ENCODE measurements at regions not wholly inside any gene's neighbourhood (a gene's known extent, or its start where the extent isn't known, plus 50 kb on each side); places are given as distances from the start of the nearest gene placed in this dataset.
"Not testable (repeated sequence)": the region's sequence is repeated elsewhere in the genome, so short reads cannot be mapped to it uniquely, and the experiment has no call there.

DNA sequence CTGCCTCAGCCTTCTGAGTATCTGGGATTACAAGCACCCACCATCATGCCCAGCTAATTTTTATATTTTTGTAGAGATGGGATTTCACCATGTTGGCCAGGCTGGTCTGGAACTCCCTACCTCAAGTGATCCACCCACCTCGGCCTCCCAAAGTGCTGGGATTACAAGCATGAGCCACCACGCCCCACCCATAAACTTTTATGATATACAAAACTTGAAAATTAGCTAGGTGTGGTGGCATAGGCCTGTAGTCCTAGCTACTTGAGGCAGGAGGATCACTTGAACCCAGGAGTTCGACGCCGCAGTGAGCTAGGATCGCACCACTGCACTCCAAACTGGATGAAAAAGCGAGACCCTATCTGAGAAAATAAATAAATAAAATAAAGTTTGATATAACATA lies 149.5 kb upstream of the ATF7IP start:
- ATAC-seq, H3K4me3 Mint-ChIP-seq, H3K27me3 Mint-ChIP-seq, H3K36me3 Mint-ChIP-seq, H3K9me3 Mint-ChIP-seq: not testable (repeated sequence)
- Mint-ChIP-seq H3K4me1 (peaks cover 19% of the 10 kb centered on the region), H3K27ac (peak overlapping the region; percentile 88)

GRCh38 chr12:14216405-14217294 lies 148.8 kb upstream of the ATF7IP start:
- Mint-ChIP-seq H3K9me3 (peaks cover 9% of the 10 kb centered on the region), H3K4me3 (peak overlapping the region; percentile 75), H3K4me1 (peaks cover 26% of the 10 kb centered on the region), H3K27me3 (no peaks in the 10 kb centered on the region), H3K27ac (peak overlapping the region; percentile 88), H3K36me3 (peaks cover 11% of the 10 kb centered on the region)
- peak; percentile 66 for ATAC-seq

- ATAC-seq: no peak
- H3K4me3 Mint-ChIP-seq: no peak overlapping the region
These were observed 146.3 kb upstream of the ATF7IP start for GRCh38 chr12:14219156-14219555.

GRCh38 chr12:14219670-14220069 lies 145.8 kb upstream of the ATF7IP start:
- H3K4me1 Mint-ChIP-seq: peaks cover 27% of the 10 kb centered on the region
- not testable (repeated sequence) for H3K27ac Mint-ChIP-seq, H3K27me3 Mint-ChIP-seq, H3K9me3 Mint-ChIP-seq, H3K4me3 Mint-ChIP-seq, ATAC-seq
- H3K36me3 Mint-ChIP-seq: peaks cover 12% of the 10 kb centered on the region

More at GRCh38 chr12:14219156-14219555, 146.3 kb upstream of the ATF7IP start:
- peak overlapping the region; percentile 7 for H3K27ac Mint-ChIP-seq
- peaks cover 12% of the 10 kb centered on the region for H3K36me3 Mint-ChIP-seq
- peaks cover 27% of the 10 kb centered on the region for H3K4me1 Mint-ChIP-seq
- H3K27me3 Mint-ChIP-seq: no peaks in the 10 kb centered on the region
- H3K9me3 Mint-ChIP-seq: peaks cover 9% of the 10 kb centered on the region

DNA sequence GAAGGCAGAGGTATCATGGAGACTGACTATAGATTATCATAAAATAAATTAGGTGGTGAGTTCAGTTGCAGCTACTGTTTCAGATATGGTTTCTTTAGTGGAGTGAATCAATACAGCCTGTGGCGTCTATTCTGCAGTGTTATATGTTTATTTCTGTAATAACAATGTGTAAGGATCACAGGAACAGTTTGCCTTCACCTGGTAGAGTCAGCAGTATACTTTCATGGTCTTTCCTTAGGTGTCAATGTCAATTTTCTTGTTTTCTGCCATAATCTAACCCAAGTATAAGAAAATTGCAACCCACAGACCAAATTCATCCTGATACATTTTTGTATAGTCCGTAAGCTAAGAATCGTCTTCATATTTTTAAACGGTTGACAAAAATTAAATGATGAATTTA lies 140.4 kb upstream of the ATF7IP start:
- no peak overlapping the region for H3K27ac Mint-ChIP-seq
- no peak for ATAC-seq
- no peaks in the 10 kb centered on the region for H3K27me3 Mint-ChIP-seq
- H3K4me3 Mint-ChIP-seq: no peak overlapping the region
- peaks cover 12% of the 10 kb centered on the region for H3K9me3 Mint-ChIP-seq
- peaks cover 17% of the 10 kb centered on the region for H3K4me1 Mint-ChIP-seq
- H3K36me3 Mint-ChIP-seq: peaks cover 14% of the 10 kb centered on the region

DNA sequence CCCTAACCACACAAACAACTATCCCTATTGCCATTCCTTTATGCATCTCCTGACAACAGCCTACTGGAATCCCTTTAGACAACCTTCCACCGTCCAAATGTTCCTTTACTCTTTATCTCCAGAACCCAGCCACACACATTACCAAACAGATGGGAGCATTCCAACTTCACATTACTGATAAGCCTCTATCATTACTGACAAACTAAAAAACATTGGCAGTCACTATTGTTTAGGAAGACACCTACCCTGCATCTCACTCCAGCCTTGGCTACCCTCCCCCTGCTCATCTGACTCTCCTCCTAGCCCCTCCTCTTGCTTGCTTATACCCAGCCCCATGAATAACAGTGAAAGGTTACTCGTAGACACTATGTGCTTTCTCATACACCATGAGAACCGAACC lies 130.3 kb upstream of the ATF7IP start:
- peaks cover 20% of the 10 kb centered on the region for H3K4me1 Mint-ChIP-seq
- H3K27ac Mint-ChIP-seq, ATAC-seq, H3K4me3 Mint-ChIP-seq, H3K27me3 Mint-ChIP-seq: not testable (repeated sequence)
- H3K36me3 Mint-ChIP-seq: peaks cover 23% of the 10 kb centered on the region
- H3K9me3 Mint-ChIP-seq: peaks cover 11% of the 10 kb centered on the region

DNA sequence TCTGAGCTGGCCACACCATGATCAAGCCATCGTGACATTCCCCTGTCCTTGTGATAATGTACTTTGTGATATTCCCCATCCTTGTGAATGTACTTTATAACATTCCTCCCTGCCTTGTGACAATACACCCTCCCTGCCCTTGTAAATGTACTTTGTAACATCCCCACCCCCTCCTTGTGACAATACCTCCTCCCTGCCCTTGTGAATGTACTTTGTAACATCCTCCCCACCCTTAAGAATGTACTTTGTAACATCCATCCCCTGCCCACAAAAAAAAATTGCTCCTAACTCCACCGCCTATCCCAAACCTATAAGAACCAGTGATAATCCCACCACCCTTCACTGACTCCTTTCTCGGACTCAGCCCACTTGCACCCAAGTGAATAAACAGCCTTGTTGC lies 128.8 kb upstream of the ATF7IP start:
- H3K27me3 Mint-ChIP-seq, H3K9me3 Mint-ChIP-seq, H3K36me3 Mint-ChIP-seq, ATAC-seq, H3K27ac Mint-ChIP-seq, H3K4me3 Mint-ChIP-seq: not testable (repeated sequence)
- H3K4me1 Mint-ChIP-seq: peaks cover 29% of the 10 kb centered on the region

DNA sequence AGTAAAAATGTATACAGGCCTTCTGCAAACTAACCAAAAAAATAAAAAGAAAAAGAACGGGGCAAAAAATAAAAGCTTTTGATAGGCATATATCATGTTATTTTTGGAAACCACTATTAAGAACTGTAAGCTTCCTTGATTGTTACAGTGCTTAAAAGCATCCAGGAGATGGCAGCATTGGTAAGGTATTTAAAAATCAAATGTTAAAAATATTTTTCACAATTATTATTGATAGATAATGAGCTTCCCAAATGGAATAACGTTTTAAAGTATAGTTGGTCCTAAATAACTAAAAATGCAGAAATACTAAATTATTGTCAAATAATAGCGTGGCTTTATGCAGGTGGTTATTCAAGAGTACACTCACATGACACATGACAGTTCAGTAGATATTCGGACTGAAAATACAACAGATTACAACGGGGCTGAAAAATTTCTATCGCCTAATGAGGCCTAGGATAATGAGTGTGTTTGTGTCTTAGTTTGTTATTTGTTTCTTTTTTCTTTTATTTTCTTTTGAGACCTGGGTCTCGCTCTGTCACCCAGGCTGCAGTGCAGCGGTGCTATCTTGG lies 127.2 kb upstream of the ATF7IP start:
- H3K9me3 Mint-ChIP-seq: peaks cover 2% of the 10 kb centered on the region
- no peaks in the 10 kb centered on the region for H3K36me3 Mint-ChIP-seq
- H3K4me1 Mint-ChIP-seq: peaks cover 29% of the 10 kb centered on the region
- no peak for ATAC-seq
- H3K27ac Mint-ChIP-seq: peak overlapping the region; percentile 99
- H3K27me3 Mint-ChIP-seq: no peaks in the 10 kb centered on the region
- no peak overlapping the region for H3K4me3 Mint-ChIP-seq

DNA sequence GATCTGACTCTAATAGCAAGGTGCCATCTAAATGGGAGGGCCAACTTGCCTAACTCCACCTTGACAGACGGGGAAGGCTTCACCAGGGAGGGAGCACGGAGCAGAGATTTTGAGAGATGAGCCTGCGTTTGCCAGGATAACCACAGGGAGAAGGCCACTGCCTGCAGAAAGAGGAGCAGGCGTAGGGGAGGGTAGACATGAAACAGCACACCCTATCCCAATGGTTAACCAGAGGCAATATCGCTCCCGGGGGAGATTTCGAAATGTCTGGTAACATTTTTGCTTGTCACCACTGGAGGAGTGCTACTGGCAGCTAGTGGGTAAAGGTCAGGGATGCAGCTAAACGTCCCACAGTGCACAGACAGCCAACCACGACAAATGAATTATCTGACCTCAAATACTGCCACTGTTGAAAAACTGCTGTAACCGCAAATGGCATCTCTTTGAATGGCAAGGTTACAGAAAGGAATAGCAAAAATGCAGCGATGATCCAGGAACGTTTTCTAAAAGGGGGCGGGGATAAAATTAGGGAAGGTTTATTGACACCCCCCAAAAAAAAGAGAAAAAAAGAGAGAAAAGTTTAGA lies 126.0 kb upstream of the ATF7IP start:
- Mint-ChIP-seq H3K36me3 (peaks cover 5% of the 10 kb centered on the region), H3K27me3 (no peaks in the 10 kb centered on the region), H3K9me3 (peaks cover 2% of the 10 kb centered on the region), H3K4me3 (peak overlapping the region; percentile 80), H3K4me1 (peaks cover 33% of the 10 kb centered on the region), H3K27ac (peak overlapping the region; percentile 99)
- peak; percentile 96 for ATAC-seq

DNA sequence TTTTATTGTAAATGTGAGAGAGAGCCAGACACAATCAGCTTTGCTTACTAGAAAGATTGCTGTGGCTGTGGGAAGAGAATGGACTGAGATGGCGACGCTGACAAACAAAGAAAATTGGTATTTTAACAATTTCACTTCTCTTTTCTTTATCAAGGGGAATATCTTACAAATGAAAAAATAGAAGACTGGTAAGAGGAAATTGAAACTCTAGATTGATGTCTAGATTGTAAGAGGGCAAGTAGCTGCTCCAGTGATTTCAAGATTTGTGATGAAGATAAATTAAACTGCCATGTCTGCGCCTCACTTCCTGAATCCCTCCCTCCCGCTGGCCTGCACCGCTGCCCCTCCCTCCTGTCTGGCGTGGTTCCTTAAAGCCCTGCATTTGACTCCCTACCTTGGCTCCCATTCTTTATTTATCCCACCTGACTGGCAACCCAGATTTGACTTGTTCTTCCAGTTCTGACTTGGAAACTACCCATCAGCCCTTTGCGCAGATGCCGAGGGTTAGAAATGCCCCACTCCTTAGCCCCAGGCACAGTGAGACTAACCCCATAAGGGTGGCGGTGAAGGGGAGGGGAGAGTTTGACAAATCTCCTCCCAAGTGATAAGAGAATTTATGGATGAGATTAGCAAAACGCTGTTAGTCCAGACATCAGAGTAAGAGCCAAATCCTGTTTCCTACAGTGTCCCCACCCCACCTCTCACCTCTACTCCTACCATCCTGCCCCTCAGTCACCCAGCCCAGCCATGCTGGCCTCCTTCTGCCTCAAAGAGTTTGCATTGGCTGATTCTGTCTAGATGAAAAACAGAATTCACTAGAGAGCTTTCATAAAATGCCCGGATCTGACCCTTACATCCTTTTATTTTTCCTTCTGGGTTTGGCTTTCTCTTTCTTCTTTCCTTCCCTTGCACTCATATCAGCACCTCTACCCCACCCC lies 125.3 kb upstream of the ATF7IP start:
- peaks cover 41% of the 10 kb centered on the region for H3K4me1 Mint-ChIP-seq
- H3K36me3 Mint-ChIP-seq: peaks cover 5% of the 10 kb centered on the region
- peaks cover 2% of the 10 kb centered on the region for H3K9me3 Mint-ChIP-seq
- ATAC-seq: peak; percentile 80
- H3K27me3 Mint-ChIP-seq: no peaks in the 10 kb centered on the region
- peak overlapping the region; percentile 99 for H3K27ac Mint-ChIP-seq
- H3K4me3 Mint-ChIP-seq: peak overlapping the region; percentile 80

DNA sequence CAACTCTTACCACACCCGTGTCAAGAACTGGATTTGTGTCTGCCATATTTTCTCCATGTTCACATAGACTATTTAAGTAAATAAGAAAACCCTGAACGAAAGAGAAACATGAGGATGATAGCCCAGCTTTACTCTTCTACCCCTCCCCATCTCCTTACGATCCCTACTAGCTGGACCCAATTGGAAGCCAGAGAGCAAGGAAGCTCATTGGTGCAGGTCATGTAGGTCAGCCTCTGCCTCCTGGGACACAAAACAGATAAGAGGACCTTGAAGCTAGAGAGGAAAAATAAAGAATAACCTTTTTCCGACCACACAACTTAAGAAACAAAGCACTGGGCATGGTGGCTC lies 124.6 kb upstream of the ATF7IP start:
- Mint-ChIP-seq H3K36me3 (peaks cover 5% of the 10 kb centered on the region), H3K27ac (peak overlapping the region; percentile 99), H3K4me3 (peak overlapping the region; percentile 80), H3K9me3 (peaks cover 2% of the 10 kb centered on the region), H3K27me3 (no peaks in the 10 kb centered on the region), H3K4me1 (peaks cover 44% of the 10 kb centered on the region)
- ATAC-seq: no peak

- H3K9me3 Mint-ChIP-seq, H3K4me3 Mint-ChIP-seq, H3K27ac Mint-ChIP-seq, H3K36me3 Mint-ChIP-seq, H3K27me3 Mint-ChIP-seq, ATAC-seq: not testable (repeated sequence)
- peaks cover 42% of the 10 kb centered on the region for H3K4me1 Mint-ChIP-seq
These were observed 122.7 kb upstream of the ATF7IP start for GRCh38 chr12:14242825-14243224.

GRCh38 chr12:14243941-14244340 lies 121.5 kb upstream of the ATF7IP start:
- ATAC-seq: no peak
- Mint-ChIP-seq H3K9me3 (peaks cover 2% of the 10 kb centered on the region), H3K27ac (peak overlapping the region; percentile 21), H3K4me1 (peaks cover 36% of the 10 kb centered on the region), H3K36me3 (peaks cover 5% of the 10 kb centered on the region), H3K4me3 (no peak overlapping the region), H3K27me3 (no peaks in the 10 kb centered on the region)

DNA sequence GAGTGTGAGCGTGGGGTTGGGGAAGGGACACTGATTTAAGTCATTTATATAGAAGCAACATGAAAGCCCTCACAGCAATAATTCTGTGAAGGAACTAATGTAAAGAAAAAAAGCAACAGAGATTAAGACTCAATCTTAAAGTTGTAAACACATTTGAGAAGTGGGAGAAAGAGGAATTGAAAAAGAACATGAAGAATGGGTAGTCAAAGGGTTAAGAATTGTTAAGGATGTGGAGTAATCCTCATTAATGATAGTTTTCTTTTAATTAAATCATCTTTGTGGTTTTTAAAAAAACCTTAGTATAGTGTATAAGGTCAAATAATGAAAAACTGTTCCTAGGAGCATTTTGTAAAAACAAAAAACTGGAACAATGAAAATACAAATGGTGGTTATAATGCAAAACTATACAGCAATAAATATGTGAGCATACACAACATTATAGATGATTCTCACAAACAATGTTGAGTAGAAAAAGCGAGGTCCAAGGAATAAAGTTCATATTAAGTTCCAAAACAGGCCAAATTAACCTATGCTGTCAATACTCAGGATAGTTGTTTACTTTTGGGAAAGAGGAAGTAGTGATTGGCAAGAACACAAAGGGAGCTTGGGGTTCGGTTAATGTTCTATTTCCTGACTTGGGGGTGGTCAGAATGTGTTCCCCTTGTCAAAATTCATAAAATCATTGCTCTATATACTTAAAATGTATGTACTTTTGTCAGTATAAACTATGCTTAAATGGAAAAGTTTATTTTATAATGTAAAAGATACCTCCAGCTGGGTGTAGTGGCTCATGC lies 120.4 kb upstream of the ATF7IP start:
- peaks cover 25% of the 10 kb centered on the region for H3K4me1 Mint-ChIP-seq
- peaks cover 5% of the 10 kb centered on the region for H3K36me3 Mint-ChIP-seq
- no peak overlapping the region for H3K4me3 Mint-ChIP-seq
- peaks cover 2% of the 10 kb centered on the region for H3K9me3 Mint-ChIP-seq
- ATAC-seq: no peak
- peak overlapping the region; percentile 21 for H3K27ac Mint-ChIP-seq
- no peaks in the 10 kb centered on the region for H3K27me3 Mint-ChIP-seq
